DND-41 (cell line): ENCODE measurements at regions not wholly inside any gene's neighbourhood (a gene's known extent, or its start where the extent isn't known, plus 50 kb on each side); places are given as distances from the start of the nearest gene placed in this dataset.

Experiments
- ATAC-seq: fragments of 200-7000 bp; cut with Tn5 transposase; 3 replicates; pipeline ENCODE4 v1.9.1; 2021; ENCODE audit warnings: low read depth; ENCODE audit not compliant: insufficient read depth
- DNase-seq: peaks from one replicate; pipeline ENCODE4 v3.0.0-alpha.2; 2020
- H2AFZ ChIP-seq: 2 replicates; pipeline ENCODE4 v1.6.0; 2012; ENCODE audit warnings: low read depth, low read length
- H3K27ac ChIP-seq: 2 replicates; pipeline ENCODE4 v1.5.1; 2012; ENCODE audit warnings: low read length, inconsistent platforms
- H3K27me3 ChIP-seq: fragments of 200-600 bp; sonication (generic); 2 replicates; pipeline ENCODE4 v1.6.0; 2012; ENCODE audit warnings: low read length, mild to moderate bottlenecking, inconsistent platforms; ENCODE audit not compliant: insufficient read depth, poor library complexity
- H3K36me3 ChIP-seq: 2 replicates; pipeline ENCODE4 v1.5.1; 2012; ENCODE audit warnings: low read length, inconsistent platforms; ENCODE audit not compliant: insufficient read depth
- H3K4me1 ChIP-seq: 2 replicates; pipeline ENCODE4 v1.5.1; 2012; ENCODE audit warnings: mild to moderate bottlenecking, low read length; ENCODE audit not compliant: insufficient read depth
- H3K4me2 ChIP-seq: 2 replicates; pipeline ENCODE4 v1.6.0; 2012; ENCODE audit warnings: mild to moderate bottlenecking, moderate library complexity, low read length, inconsistent platforms; ENCODE audit not compliant: insufficient read depth
- H3K4me3 ChIP-seq, 2 experiments: fragments of 200-600 bp in 1 of 2; shearing (Covaris generic) in 1 of 2; 2 replicates each; pipeline ENCODE4 v1.5.1; 2012 to 2016; ENCODE audit warnings: inconsistent platforms in 2 of 2, low read length in 2 of 2, mild to moderate bottlenecking in 2 of 2, low read depth in 1 of 2, moderate library complexity in 1 of 2
- H3K79me2 ChIP-seq: 2 replicates; pipeline ENCODE4 v1.6.0; 2012; ENCODE audit warnings: low read length, inconsistent platforms; ENCODE audit not compliant: insufficient read depth
- H3K9ac ChIP-seq: 2 replicates; pipeline ENCODE4 v1.6.0; 2012; ENCODE audit warnings: low read depth, mild to moderate bottlenecking, inconsistent platforms, low read length, moderate library complexity
- H3K9me3 ChIP-seq: 2 replicates; pipeline ENCODE4 v1.5.1; 2012; ENCODE audit warnings: low read length, moderate library complexity, mild to moderate bottlenecking, inconsistent platforms; ENCODE audit not compliant: insufficient read depth, severe bottlenecking
- H4K20me1 ChIP-seq: 2 replicates; pipeline ENCODE4 v1.6.0; 2012; ENCODE audit warnings: low read length; ENCODE audit not compliant: insufficient read depth
- CTCF ChIP-seq: IDR thresholded peaks from 2 replicates; pipeline ENCODE4 v1.5.1; 2012; ENCODE audit warnings: borderline replicate concordance, low read length, moderate library complexity, mild to moderate bottlenecking; ENCODE audit not compliant: poor library complexity, severe bottlenecking; ENCODE audit errors: extremely low read depth
- EZH2 ChIP-seq: IDR thresholded peaks from 3 replicates; pipeline ENCODE4 v1.6.1; 2012; ENCODE audit warnings: borderline replicate concordance, low read depth, mild to moderate bottlenecking, moderate library complexity, low read length, inconsistent platforms; ENCODE audit not compliant: severe bottlenecking

DNA sequence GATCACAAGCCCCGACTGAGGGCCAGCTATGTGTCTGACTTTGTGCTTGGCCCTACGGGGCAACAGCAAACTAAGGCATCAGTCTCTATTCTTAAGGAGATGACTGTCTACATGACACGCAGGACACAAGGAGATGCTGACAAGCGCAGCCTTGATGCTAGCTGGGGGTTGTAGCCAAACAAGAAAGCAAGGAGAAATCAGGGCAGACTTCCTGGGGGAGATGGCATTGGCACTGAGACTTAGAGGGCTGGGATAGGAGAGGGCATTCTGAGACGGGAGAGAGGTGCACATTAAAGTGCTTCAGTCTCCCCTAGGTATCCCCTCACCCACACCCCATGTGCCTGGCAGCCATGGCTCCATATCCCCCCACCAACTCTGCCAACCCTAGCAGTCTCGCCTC lies 210.8 kb upstream of the POU3F1 start:
- no peaks in the 10 kb centered on the region for H3K9me3 ChIP-seq
- H4K20me1 ChIP-seq, result peaks cover 2% of the 10 kb centered on the region; the same call in 1 of the 2 replicates
- H3K79me2 ChIP-seq, result no peaks in the 10 kb centered on the region
- H2AFZ ChIP-seq, result no peak overlapping the region
- no peaks in the 10 kb centered on the region for H3K36me3 ChIP-seq
- no peak for ATAC-seq
- TF ChIP-seq EZH2, result no peak
- no peak for TF ChIP-seq CTCF
- H3K4me2 ChIP-seq, result no peak overlapping the region
- H3K27ac ChIP-seq, result no peak overlapping the region
- H3K27me3 ChIP-seq, result peaks cover 6% of the 10 kb centered on the region
- H3K4me3 ChIP-seq, result no peak overlapping the region
- DNase-seq, result no peak
- no peaks in the 10 kb centered on the region for H3K4me1 ChIP-seq
- H3K9ac ChIP-seq, result no peak overlapping the region

DNA sequence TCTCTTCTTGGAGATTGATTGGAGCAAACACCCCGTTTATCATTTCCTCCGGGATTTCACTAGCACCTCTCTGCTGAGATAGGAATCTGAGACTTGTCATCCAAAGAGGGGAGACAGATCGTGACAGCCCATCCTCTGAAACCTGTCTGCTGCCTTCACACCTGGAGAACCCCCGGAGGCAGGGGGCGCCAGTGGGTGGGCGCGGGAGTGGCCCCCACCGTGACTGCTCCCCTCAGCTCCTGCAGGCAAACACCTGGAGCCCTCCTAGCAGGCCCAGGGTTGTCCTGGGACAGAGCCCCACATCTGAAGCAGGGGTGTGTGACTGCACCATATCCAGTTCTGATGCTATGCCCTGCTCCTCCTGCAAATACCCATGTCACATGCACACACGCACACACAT lies 209.5 kb upstream of the POU3F1 start:
- no peak for ATAC-seq
- no peak for DNase-seq
- H3K27me3 ChIP-seq, result peaks cover 6% of the 10 kb centered on the region

DNA sequence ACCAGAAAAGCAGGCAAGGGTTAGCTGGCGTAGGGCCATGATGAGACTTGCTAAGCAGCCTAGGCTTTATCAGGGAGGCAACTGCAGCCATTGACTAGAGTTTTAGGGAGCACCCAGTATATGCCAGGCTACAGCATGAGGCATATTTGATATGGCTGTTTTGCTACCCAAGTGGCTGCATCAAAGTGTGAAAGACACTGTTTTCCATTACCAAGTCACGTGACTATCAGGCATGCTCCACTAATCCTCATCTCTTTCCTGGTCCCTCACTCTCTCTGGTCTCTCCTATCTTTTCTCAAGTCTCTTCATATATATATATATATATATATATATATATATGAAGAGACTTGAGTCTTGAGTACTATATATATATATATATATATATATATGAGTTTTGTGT lies 206.7 kb upstream of the POU3F1 start:
- H4K20me1 ChIP-seq, result no peaks in the 10 kb centered on the region
- no peaks in the 10 kb centered on the region for H3K27me3 ChIP-seq
- TF ChIP-seq EZH2 (no peak), CTCF (no peak)
- no peaks in the 10 kb centered on the region for H3K79me2 ChIP-seq
- no peak for ATAC-seq
- no peak overlapping the region for H3K9ac ChIP-seq
- H3K27ac ChIP-seq, result no peak overlapping the region
- H3K36me3 ChIP-seq, result no peaks in the 10 kb centered on the region
- no peaks in the 10 kb centered on the region for H3K4me1 ChIP-seq
- DNase-seq, result no peak
- no peak overlapping the region for H3K4me3 ChIP-seq
- no peaks in the 10 kb centered on the region for H3K9me3 ChIP-seq
- no peak overlapping the region for H3K4me2 ChIP-seq
- no peak overlapping the region for H2AFZ ChIP-seq

More for the DNA sequence above, 209.5 kb upstream of the POU3F1 start:
- no peak overlapping the region for H3K9ac ChIP-seq
- no peak overlapping the region for H3K4me2 ChIP-seq
- no peak overlapping the region for H2AFZ ChIP-seq
- TF ChIP-seq CTCF (no peak), EZH2 (no peak)
- no peaks in the 10 kb centered on the region for H3K9me3 ChIP-seq
- H3K79me2 ChIP-seq, result no peaks in the 10 kb centered on the region
- no peak overlapping the region for H3K4me3 ChIP-seq
- no peak overlapping the region for H3K27ac ChIP-seq
- H3K36me3 ChIP-seq, result no peaks in the 10 kb centered on the region
- H4K20me1 ChIP-seq, result no peaks in the 10 kb centered on the region
- H3K4me1 ChIP-seq, result no peaks in the 10 kb centered on the region

- DNase-seq, result no peak
- H3K4me1 ChIP-seq, result no peaks in the 10 kb centered on the region
- H4K20me1 ChIP-seq, result no peaks in the 10 kb centered on the region
- H3K4me2 ChIP-seq, result no peak overlapping the region
- no peak for TF ChIP-seq CTCF
- TF ChIP-seq EZH2, result no peak
- no peaks in the 10 kb centered on the region for H3K36me3 ChIP-seq
- H3K27me3 ChIP-seq, result peaks cover 3% of the 10 kb centered on the region
- no peak overlapping the region for H3K27ac ChIP-seq
- no peak overlapping the region for H3K4me3 ChIP-seq
- H3K9ac ChIP-seq, result no peak overlapping the region
- ATAC-seq, result no peak
- H2AFZ ChIP-seq, result no peak overlapping the region
- no peaks in the 10 kb centered on the region for H3K79me2 ChIP-seq
- H3K9me3 ChIP-seq, result no peaks in the 10 kb centered on the region
These were observed 203.8 kb upstream of the POU3F1 start for GRCh38 chr1:38250356-38250755.
